ENCODE measurements at regions not wholly inside any gene's neighbourhood (a gene's known extent, or its start where the extent isn't known, plus 50 kb on each side); places are given as distances from the start of the nearest gene placed in this dataset.
"Not testable (repeated sequence)": the region's sequence is repeated elsewhere in the genome, so short reads cannot be mapped to it uniquely, and the experiment has no call there.

GRCh38 chr2:7146151-7146550, 228.9 kb downstream of the RNF144A start:
- H3K4me3 ChIP-seq (ENCODE audit: low read depth in 1 of 2, low read length in 2 of 2) = no peak overlapping the region
- no peaks in the 10 kb centered on the region for H3K27me3 ChIP-seq (ENCODE audit: low read depth, low read length)
- H3K36me3 ChIP-seq (ENCODE audit: control insufficient read depth in 1 of 2, insufficient read depth in 2 of 2, low read length in 2 of 2) = no peaks in the 10 kb centered on the region
- no peaks in the 10 kb centered on the region for H3K4me1 ChIP-seq (ENCODE audit: control insufficient read depth in 1 of 2, insufficient read depth in 2 of 2, low read length in 2 of 2)
- no peak overlapping the region for H3K27ac ChIP-seq (ENCODE audit: low read length)
- no peaks in the 10 kb centered on the region for H3K9me3 ChIP-seq (ENCODE audit: control insufficient read depth in 1 of 2, low read length in 2 of 2)

- Histone ChIP-seq H3K4me1 (ENCODE audit: control insufficient read depth in 1 of 2, insufficient read depth in 2 of 2, low read length in 2 of 2) (no peaks in the 10 kb centered on the region), H3K9me3 (ENCODE audit: control insufficient read depth in 1 of 2, low read length in 2 of 2) (peaks cover 5 to 9% of the 10 kb centered on the region in 2 donors), H3K27ac (ENCODE audit: low read length) (no peak overlapping the region)
Measured at GRCh38 chr2:7154656-7155055, 237.4 kb downstream of the RNF144A start.

GRCh38 chr2:7161501-7161900, 244.3 kb downstream of the RNF144A start:
- H3K4me3 ChIP-seq (ENCODE audit: low read depth in 1 of 2, low read length in 2 of 2) = no peak overlapping the region
- no peaks in the 10 kb centered on the region for H3K36me3 ChIP-seq (ENCODE audit: control insufficient read depth in 1 of 2, insufficient read depth in 2 of 2, low read length in 2 of 2)
- no peaks in the 10 kb centered on the region for H3K9me3 ChIP-seq (ENCODE audit: control insufficient read depth in 1 of 2, low read length in 2 of 2)
- no peaks in the 10 kb centered on the region for H3K27me3 ChIP-seq (ENCODE audit: low read depth, low read length)
- no peak overlapping the region for H3K27ac ChIP-seq (ENCODE audit: low read length)
- no peaks in the 10 kb centered on the region for H3K4me1 ChIP-seq (ENCODE audit: control insufficient read depth in 1 of 2, insufficient read depth in 2 of 2, low read length in 2 of 2)

More at GRCh38 chr2:7154656-7155055, 237.4 kb downstream of the RNF144A start:
- H3K36me3 ChIP-seq (ENCODE audit: control insufficient read depth in 1 of 2, insufficient read depth in 2 of 2, low read length in 2 of 2) = no peaks in the 10 kb centered on the region
- peak overlapping the region in 1 of 2 donors; percentile 8 for H3K4me3 ChIP-seq (ENCODE audit: low read depth in 1 of 2, low read length in 2 of 2)
- H3K27me3 ChIP-seq (ENCODE audit: low read depth, low read length) = no peaks in the 10 kb centered on the region

DNA sequence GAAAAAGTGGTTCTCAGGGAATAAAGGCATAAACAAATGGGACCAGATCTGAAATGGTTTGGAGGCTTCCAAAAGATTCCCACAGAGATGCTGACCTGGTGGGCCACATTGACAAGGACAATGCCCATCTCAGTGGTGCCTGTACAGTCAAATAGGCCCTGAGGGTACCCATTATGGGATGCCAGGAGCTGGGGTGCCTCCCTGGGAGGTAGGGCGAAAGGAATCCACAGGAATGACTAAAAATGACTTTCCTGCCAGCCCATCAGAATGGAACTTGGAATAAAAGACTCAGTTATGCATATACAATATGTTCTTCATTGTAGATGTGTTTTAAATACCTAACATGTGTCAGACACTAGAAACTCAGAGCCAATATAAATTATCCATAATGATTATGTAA, 248.5 kb downstream of the RNF144A start:
- Histone ChIP-seq H3K36me3 (ENCODE audit: control insufficient read depth in 1 of 2, insufficient read depth in 2 of 2, low read length in 2 of 2) (no peaks in the 10 kb centered on the region), H3K9me3 (ENCODE audit: control insufficient read depth in 1 of 2, low read length in 2 of 2) (no peaks in the 10 kb centered on the region), H3K4me1 (ENCODE audit: control insufficient read depth in 1 of 2, insufficient read depth in 2 of 2, low read length in 2 of 2) (no peaks in the 10 kb centered on the region), H3K4me3 (ENCODE audit: low read depth in 1 of 2, low read length in 2 of 2) (no peak overlapping the region), H3K27ac (ENCODE audit: low read length) (no peak overlapping the region), H3K27me3 (ENCODE audit: low read depth, low read length) (no peaks in the 10 kb centered on the region)

DNA sequence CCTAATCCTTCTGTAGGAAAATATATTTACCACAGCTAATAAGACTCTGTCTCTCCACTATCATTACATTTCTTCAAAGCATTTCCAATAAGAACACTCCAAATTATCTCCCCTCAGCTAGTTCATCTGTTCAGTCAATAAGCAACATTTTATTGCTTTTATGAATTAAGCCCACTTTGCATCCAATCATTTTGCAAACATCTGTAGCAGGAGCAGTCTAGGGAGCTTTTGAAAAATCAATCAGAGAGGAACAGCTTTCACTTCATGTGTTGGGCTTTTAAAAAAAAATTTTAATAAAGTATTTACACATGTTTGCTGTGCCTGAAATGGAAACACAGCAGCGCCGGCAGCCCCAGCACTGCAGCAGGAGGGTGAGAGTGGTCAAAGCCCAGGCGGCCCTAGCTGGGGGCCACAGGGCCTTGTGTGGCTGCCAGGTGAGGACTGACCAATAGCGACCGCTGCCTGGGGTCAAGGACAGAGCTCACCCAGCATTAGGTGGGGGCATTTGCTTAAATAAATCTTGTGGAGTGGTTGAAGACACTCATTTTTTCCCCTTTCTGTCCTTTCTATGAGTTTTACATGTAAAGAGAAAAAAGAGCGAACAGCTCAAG, 250.7 kb downstream of the RNF144A start:
- Histone ChIP-seq H3K4me3 (ENCODE audit: low read depth in 1 of 2, low read length in 2 of 2) (no peak overlapping the region), H3K9me3 (ENCODE audit: control insufficient read depth in 1 of 2, low read length in 2 of 2) (no peaks in the 10 kb centered on the region), H3K27ac (ENCODE audit: low read length) (no peak overlapping the region), H3K4me1 (ENCODE audit: control insufficient read depth in 1 of 2, insufficient read depth in 2 of 2, low read length in 2 of 2) (no peaks in the 10 kb centered on the region), H3K36me3 (ENCODE audit: control insufficient read depth in 1 of 2, insufficient read depth in 2 of 2, low read length in 2 of 2) (no peaks in the 10 kb centered on the region), H3K27me3 (ENCODE audit: low read depth, low read length) (no peaks in the 10 kb centered on the region)

- Histone ChIP-seq H3K4me1 (ENCODE audit: control insufficient read depth in 1 of 2, insufficient read depth in 2 of 2, low read length in 2 of 2) (no peaks in the 10 kb centered on the region), H3K4me3 (ENCODE audit: low read depth in 1 of 2, low read length in 2 of 2) (no peak overlapping the region), H3K27ac (ENCODE audit: low read length) (no peak overlapping the region)
Measured at GRCh38 chr2:7169593-7169992, 252.4 kb downstream of the RNF144A start.

DNA sequence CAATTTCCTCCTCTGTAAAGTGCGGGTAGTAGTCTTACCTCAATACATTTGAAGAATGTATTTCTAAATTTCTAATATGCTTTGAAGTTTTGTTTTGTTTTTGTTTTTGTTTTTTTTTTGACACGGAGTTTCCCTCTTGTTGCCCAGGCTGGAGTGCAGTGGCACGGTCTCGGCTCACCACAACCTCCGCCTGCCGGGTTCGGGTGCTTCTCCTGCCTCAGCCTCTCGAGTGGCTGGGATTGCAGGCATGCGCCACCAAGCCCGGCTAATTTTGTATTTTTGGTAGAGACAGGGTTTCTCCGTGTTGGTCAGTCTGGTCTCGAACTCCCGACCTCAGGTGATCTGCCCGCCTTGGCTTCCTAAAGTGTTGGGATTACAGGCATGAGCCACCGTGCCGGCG, 261.8 kb downstream of the RNF144A start:
- not testable (repeated sequence) for H3K27me3 ChIP-seq (ENCODE audit: low read depth, low read length); H3K4me1 ChIP-seq (ENCODE audit: control insufficient read depth in 1 of 2, insufficient read depth in 2 of 2, low read length in 2 of 2); H3K4me3 ChIP-seq (ENCODE audit: low read depth in 1 of 2, low read length in 2 of 2); H3K36me3 ChIP-seq (ENCODE audit: control insufficient read depth in 1 of 2, insufficient read depth in 2 of 2, low read length in 2 of 2); H3K9me3 ChIP-seq (ENCODE audit: control insufficient read depth in 1 of 2, low read length in 2 of 2); H3K27ac ChIP-seq (ENCODE audit: low read length)

More at GRCh38 chr2:7169593-7169992, 252.4 kb downstream of the RNF144A start:
- no peaks in the 10 kb centered on the region for H3K27me3 ChIP-seq (ENCODE audit: low read depth, low read length)
- no peaks in the 10 kb centered on the region for H3K9me3 ChIP-seq (ENCODE audit: control insufficient read depth in 1 of 2, low read length in 2 of 2)
- no peaks in the 10 kb centered on the region for H3K36me3 ChIP-seq (ENCODE audit: control insufficient read depth in 1 of 2, insufficient read depth in 2 of 2, low read length in 2 of 2)

DNA sequence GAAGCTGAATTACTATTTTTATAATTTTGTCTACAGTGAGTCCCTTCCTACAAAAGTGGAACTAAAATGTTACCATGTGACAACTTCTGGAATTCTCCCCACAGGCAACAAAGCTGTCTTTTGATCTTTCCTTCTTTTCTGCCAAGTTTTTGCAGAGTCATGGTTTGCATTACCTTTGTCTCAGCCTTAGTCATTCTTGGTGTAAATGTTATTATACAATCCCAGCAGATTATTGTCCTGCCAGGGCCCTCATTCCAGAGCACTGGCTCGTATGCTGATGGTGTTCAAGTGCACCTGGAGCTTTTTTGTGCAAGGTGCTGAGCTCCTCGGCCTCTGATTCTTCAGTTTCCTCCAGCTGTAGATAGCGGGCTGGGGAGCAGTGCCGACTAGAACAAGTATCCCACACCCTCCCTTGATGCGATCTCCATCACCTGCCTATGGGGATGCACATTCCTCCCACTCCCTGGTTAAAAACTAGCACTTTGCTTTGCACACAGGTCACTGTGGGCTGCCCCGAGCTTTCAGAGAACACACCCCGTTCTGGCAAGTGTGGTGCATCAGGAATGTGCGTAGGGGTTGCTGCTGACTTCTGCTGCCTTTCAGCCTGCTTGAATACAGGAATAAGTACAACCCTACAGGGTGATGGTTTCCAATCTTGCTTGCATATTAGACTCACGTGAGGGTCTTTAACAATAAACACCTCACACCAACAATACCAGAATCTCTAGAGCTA, 263.6 kb downstream of the RNF144A start:
- Histone ChIP-seq H3K9me3 (ENCODE audit: control insufficient read depth in 1 of 2, low read length in 2 of 2) (no peaks in the 10 kb centered on the region), H3K27me3 (ENCODE audit: low read depth, low read length) (no peaks in the 10 kb centered on the region), H3K36me3 (ENCODE audit: control insufficient read depth in 1 of 2, insufficient read depth in 2 of 2, low read length in 2 of 2) (no peaks in the 10 kb centered on the region), H3K4me1 (ENCODE audit: control insufficient read depth in 1 of 2, insufficient read depth in 2 of 2, low read length in 2 of 2) (no peaks in the 10 kb centered on the region), H3K27ac (ENCODE audit: low read length) (no peak overlapping the region), H3K4me3 (ENCODE audit: low read depth in 1 of 2, low read length in 2 of 2) (no peak overlapping the region)

DNA sequence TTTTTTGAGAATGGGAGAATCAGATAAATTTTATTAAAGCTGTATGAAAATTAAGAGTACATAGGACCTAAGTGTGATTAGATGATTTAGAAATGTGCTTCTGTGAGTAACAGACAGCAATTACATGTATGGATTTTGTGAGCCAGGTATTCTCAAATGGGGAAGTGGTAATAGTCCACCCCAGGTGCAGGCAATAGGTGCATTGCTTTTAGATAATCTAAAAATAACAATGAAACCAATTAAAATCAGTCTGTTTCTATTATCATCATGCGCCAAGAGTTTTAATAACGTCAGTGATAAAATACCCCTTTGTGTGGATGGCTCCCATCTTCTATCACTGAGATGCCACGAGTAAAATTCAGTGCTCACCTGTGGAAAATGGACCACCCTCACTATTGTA, 265.3 kb downstream of the RNF144A start:
- H3K36me3 ChIP-seq (ENCODE audit: control insufficient read depth in 1 of 2, insufficient read depth in 2 of 2, low read length in 2 of 2) = no peaks in the 10 kb centered on the region
- H3K9me3 ChIP-seq (ENCODE audit: control insufficient read depth in 1 of 2, low read length in 2 of 2) = no peaks in the 10 kb centered on the region
- no peaks in the 10 kb centered on the region for H3K4me1 ChIP-seq (ENCODE audit: control insufficient read depth in 1 of 2, insufficient read depth in 2 of 2, low read length in 2 of 2)

DNA sequence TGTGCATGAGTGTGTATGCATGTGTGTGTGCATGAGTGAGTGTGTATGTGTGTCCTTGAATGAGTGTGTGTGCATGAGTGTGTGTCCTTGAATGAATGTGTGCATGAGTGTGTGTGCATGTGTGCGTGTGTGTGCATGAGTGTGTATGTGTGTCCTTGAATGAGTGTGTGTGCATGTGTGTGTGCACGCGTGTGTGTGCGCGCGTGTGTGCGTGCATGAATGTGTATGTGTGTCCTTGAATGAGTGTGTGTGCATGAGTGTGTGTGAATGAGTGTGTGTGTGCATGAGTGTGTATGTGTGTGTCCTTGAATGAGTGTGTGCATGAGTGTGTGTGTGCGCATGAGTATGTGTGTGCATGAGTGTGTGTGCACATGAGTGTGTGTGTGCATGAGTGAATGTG, 271.9 kb downstream of the RNF144A start:
- Histone ChIP-seq H3K9me3 (ENCODE audit: control insufficient read depth in 1 of 2, low read length in 2 of 2) (no peaks in the 10 kb centered on the region), H3K4me3 (ENCODE audit: low read depth in 1 of 2, low read length in 2 of 2) (no peak overlapping the region), H3K36me3 (ENCODE audit: control insufficient read depth in 1 of 2, insufficient read depth in 2 of 2, low read length in 2 of 2) (no peaks in the 10 kb centered on the region), H3K27ac (ENCODE audit: low read length) (no peak overlapping the region), H3K27me3 (ENCODE audit: low read depth, low read length) (no peaks in the 10 kb centered on the region), H3K4me1 (ENCODE audit: control insufficient read depth in 1 of 2, insufficient read depth in 2 of 2, low read length in 2 of 2) (no peaks in the 10 kb centered on the region)

More for the DNA sequence above, 265.3 kb downstream of the RNF144A start:
- Histone ChIP-seq H3K27ac (ENCODE audit: low read length) (no peak overlapping the region), H3K4me3 (ENCODE audit: low read depth in 1 of 2, low read length in 2 of 2) (no peak overlapping the region), H3K27me3 (ENCODE audit: low read depth, low read length) (no peaks in the 10 kb centered on the region)

DNA sequence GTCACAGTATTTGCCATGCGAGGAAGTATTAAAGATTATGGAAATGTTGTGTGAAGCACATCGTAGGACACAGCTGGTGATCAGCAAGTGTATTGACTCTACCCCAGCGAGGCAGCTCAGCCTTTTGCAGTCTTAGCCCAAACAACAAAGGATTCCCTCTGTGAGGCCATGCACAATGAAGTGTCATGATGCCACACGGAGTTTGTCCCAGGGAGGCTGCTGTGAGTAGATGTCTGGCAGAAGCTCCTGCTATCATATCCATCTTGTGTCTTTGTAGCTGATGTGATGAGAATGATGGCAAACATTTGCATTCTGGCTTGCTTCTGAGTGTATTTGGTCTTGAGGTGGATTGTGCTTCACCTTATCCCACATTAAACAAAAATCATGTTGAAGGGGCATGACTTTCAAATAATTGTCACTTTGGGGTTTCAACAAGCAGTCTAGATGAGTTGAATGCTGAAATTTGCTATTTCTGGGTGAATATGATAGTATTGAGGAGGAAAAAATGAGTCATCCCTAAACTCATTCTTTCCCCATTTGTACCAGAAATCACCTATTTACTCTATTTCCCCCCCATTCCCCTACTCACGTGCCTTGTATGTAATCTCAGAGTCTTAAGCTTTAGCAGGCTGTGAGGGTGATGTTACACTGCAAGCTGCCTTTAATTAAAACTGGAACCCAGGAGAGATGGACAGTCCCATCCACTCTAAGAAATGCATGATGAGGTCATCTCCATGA, 273.5 kb downstream of the RNF144A start:
- Histone ChIP-seq H3K27ac (ENCODE audit: low read length) (no peak overlapping the region), H3K27me3 (ENCODE audit: low read depth, low read length) (no peaks in the 10 kb centered on the region), H3K9me3 (ENCODE audit: control insufficient read depth in 1 of 2, low read length in 2 of 2) (no peaks in the 10 kb centered on the region), H3K36me3 (ENCODE audit: control insufficient read depth in 1 of 2, insufficient read depth in 2 of 2, low read length in 2 of 2) (no peaks in the 10 kb centered on the region), H3K4me1 (ENCODE audit: control insufficient read depth in 1 of 2, insufficient read depth in 2 of 2, low read length in 2 of 2) (no peaks in the 10 kb centered on the region), H3K4me3 (ENCODE audit: low read depth in 1 of 2, low read length in 2 of 2) (no peak overlapping the region)

Measured in muscle layer of duodenum (tissue), 2 donors.